Activated CD8-positive, alpha-beta T cell treated with anti-CD3 and anti-CD28 coated beads, Interleukin-2, amount 10 ng/mL, durations not matched to agents 7 days and 5 days (primary cell): ENCODE measurements at regions not wholly inside any gene's neighbourhood (a gene's known extent, or its start where the extent isn't known, plus 50 kb on each side); places are given as distances from the start of the nearest gene placed in this dataset.
"Not testable (repeated sequence)": the region's sequence is repeated elsewhere in the genome, so short reads cannot be mapped to it uniquely, and the experiment has no call there.

Experiments
- ATAC-seq: fragments of 150-1000 bp; cut with Tn5 transposase; one replicate; pipeline ENCODE4 v1.10.0; 2021; ENCODE audit warnings: moderate library complexity
- CTCF ChIA-PET: fragments of 350-600 bp; sonication (Branson Sonifier 250); formaldehyde crosslinking; loops from one replicate; lab custom pipeline; 2021; ENCODE audit warnings: antibody characterized with exemption; lab: Charles Lee
- POLR2A ChIA-PET: fragments of 350-600 bp; sonication (Branson Sonifier 250); formaldehyde crosslinking; loops from one replicate; lab custom pipeline; 2021; ENCODE audit warnings: antibody characterized with exemption; lab: Charles Lee
- DNase-seq: peaks from one replicate; pipeline ENCODE4 v3.0.0-alpha.2; 2020
- H3K27ac Mint-ChIP-seq: one replicate; pipeline ENCODE4 v1.8.0; 2021; ENCODE audit warnings: mild to moderate bottlenecking, mixed read lengths
- H3K27me3 Mint-ChIP-seq: one replicate; pipeline ENCODE4 v1.8.0; 2021; ENCODE audit warnings: low read depth, mixed read lengths
- H3K36me3 Mint-ChIP-seq: one replicate; pipeline ENCODE4 v1.8.0; 2021; ENCODE audit warnings: low read depth, mixed read lengths
- H3K4me1 Mint-ChIP-seq: one replicate; pipeline ENCODE4 v1.8.0; 2021; ENCODE audit warnings: low read depth, mixed read lengths
- H3K4me3 Mint-ChIP-seq: one replicate; pipeline ENCODE4 v1.8.0; 2021; ENCODE audit warnings: mild to moderate bottlenecking, mixed read lengths
- H3K9me3 Mint-ChIP-seq: one replicate; pipeline ENCODE4 v1.8.0; 2022; ENCODE audit warnings: mixed read lengths; ENCODE audit not compliant: insufficient read depth

DNA sequence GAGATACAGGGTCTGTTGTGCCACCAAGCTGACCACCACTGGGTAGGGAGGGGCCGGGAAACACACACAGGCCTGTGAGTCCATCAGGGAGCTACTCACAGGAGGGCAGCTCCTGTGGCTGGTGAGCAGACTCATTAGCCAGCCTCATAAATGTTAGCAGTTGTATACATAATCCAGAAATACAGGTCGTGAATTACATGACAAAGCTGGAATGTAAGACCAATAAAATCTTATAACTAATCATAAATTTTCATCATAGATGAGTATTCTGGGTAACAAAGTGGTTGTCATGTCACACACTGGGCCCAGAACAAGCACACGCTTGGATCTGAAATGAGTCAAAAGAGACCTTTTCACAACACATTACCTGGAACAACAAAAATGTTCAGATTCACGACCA lies 642.6 kb upstream of the AUTS2 start:
- ChIA-PET POLR2A (no interaction called here), CTCF (no interaction called here)
- Mint-ChIP-seq H3K27ac (no peak overlapping the region), H3K4me3 (no peak overlapping the region), H3K9me3 (peaks cover 15% of the 10 kb centered on the region), H3K4me1 (no peaks in the 10 kb centered on the region), H3K36me3 (no peaks in the 10 kb centered on the region), H3K27me3 (no peaks in the 10 kb centered on the region)
- ATAC-seq = no peak
- no peak for DNase-seq

DNA sequence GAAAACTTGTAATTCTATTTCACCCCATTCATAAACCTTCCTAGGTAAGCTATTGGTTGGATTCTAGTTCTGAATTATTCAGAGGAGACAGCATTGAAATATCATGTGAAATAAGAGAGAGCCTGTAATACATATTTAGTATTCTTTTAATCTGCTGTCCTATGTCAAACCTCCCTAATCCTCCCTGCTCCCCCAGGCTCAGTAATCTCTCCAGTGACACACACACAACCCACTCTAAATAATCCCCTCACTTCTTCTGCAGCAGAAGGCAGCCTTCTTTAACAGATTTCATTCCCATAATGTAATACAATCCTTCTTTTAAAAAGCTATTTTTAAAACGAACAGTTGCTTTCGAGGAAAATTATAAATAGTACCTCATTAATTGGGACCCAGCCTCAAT lies 639.7 kb upstream of the AUTS2 start:
- DNase-seq (no peak), ATAC-seq (no peak)
- H3K27me3 Mint-ChIP-seq = no peaks in the 10 kb centered on the region
- ChIA-PET CTCF (no interaction called here), POLR2A (no interaction called here)
- H3K4me1 Mint-ChIP-seq = no peaks in the 10 kb centered on the region
- H3K27ac Mint-ChIP-seq = no peak overlapping the region
- H3K4me3 Mint-ChIP-seq = no peak overlapping the region
- H3K9me3 Mint-ChIP-seq = peaks cover 15% of the 10 kb centered on the region
- H3K36me3 Mint-ChIP-seq = no peaks in the 10 kb centered on the region

DNA sequence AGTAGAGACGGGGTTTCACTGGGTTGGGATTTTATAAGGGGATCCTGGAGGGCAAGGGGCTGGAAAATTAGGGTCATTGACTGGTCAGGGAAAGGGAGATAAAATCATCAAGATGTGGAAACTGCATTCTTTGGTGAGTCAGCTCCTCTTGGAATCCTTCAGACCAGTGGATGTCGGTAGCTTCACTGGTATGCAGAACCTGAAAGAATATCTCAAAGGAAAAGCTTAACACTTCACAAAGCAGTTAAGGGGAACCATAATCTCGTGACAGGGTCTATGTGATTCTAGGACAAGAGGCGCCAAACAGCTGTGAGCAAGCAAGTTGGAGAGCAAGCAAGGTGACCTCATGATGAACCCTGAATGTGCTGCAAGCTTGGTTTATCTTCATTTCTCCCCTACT lies 634.7 kb upstream of the AUTS2 start:
- no peak for ATAC-seq
- Mint-ChIP-seq H3K4me1 (no peaks in the 10 kb centered on the region), H3K36me3 (no peaks in the 10 kb centered on the region), H3K27me3 (no peaks in the 10 kb centered on the region), H3K27ac (no peak overlapping the region), H3K4me3 (no peak overlapping the region), H3K9me3 (peaks cover 5% of the 10 kb centered on the region)
- ChIA-PET POLR2A (no interaction called here), CTCF (no interaction called here)
- DNase-seq = no peak

DNA sequence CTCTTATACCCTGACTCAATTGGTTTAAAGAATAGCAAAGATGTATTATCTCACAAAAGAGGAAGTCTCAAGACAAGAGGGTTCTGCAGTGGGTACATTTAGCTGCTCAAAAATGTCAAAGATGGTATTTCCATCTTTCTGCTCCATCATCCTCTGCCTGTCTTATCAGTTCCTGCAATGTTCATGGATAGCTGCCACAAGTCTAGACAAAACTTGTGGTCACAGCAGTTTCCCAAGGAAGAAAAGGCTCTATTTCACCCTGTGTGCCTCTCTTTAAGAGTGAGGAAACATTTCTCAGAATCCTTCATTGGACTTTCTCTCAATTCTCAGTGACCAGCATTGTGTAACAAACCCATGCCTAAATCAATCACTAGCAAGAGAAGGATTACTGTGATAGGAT lies 634.2 kb upstream of the AUTS2 start:
- DNase-seq (no peak), ATAC-seq (no peak)
- H3K36me3 Mint-ChIP-seq = no peaks in the 10 kb centered on the region
- no peak overlapping the region for H3K4me3 Mint-ChIP-seq
- ChIA-PET CTCF (no interaction called here), POLR2A (no interaction called here)
- H3K4me1 Mint-ChIP-seq = no peaks in the 10 kb centered on the region
- H3K27ac Mint-ChIP-seq = no peak overlapping the region
- H3K27me3 Mint-ChIP-seq = no peaks in the 10 kb centered on the region
- H3K9me3 Mint-ChIP-seq = peaks cover under 1% of the 10 kb centered on the region

DNA sequence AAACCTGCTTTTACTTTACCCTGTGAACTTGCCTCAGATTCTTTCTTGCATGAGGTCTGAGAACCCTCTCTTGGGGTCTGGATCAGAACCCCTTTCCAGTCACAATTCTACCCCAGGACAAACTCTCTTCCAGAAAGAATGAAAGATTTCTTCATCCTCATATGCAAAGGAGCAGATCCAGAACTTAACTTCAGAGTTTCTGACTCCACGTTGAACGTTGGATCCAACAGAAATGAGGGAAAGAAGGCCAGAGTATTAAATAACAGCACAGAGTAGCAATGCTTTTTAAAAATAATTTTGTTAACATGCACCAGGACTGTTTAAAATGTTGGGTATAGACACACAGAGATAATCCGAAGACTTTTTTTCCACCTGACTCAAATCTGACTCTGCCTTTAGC lies 632.9 kb upstream of the AUTS2 start:
- CTCF ChIA-PET = no interaction called here
- ATAC-seq = no peak
- H3K9me3 Mint-ChIP-seq = no peaks in the 10 kb centered on the region

DNA sequence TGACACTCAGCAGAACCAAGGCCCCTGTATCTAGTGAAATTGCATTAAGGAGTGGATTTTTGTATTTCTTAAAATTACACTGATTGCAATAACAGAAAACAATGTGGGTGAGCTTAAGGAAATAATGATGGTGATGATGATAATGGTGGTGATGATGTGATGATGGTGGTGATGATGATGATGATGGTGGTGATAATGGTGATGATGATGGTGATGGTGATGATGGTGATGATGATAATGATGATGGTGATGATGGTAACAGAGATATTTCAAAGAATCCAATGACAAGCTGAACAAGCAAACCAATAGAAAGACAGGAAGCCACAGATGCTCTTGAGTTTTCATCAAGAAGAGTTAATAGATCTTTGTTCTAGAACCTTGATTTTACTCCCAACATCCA lies 630.7 kb upstream of the AUTS2 start:
- H3K4me3 Mint-ChIP-seq = no peak overlapping the region
- H3K36me3 Mint-ChIP-seq = no peaks in the 10 kb centered on the region
- ChIA-PET POLR2A (no interaction called here), CTCF (no interaction called here)
- ATAC-seq = no peak
- DNase-seq = no peak
- no peaks in the 10 kb centered on the region for H3K4me1 Mint-ChIP-seq
- peaks cover 10% of the 10 kb centered on the region for H3K9me3 Mint-ChIP-seq
- no peak overlapping the region for H3K27ac Mint-ChIP-seq
- no peaks in the 10 kb centered on the region for H3K27me3 Mint-ChIP-seq

More for the DNA sequence above, 632.9 kb upstream of the AUTS2 start:
- Mint-ChIP-seq H3K36me3 (no peaks in the 10 kb centered on the region), H3K4me3 (no peak overlapping the region), H3K4me1 (no peaks in the 10 kb centered on the region), H3K27ac (no peak overlapping the region), H3K27me3 (no peaks in the 10 kb centered on the region)
- DNase-seq = no peak
- POLR2A ChIA-PET = no interaction called here

DNA sequence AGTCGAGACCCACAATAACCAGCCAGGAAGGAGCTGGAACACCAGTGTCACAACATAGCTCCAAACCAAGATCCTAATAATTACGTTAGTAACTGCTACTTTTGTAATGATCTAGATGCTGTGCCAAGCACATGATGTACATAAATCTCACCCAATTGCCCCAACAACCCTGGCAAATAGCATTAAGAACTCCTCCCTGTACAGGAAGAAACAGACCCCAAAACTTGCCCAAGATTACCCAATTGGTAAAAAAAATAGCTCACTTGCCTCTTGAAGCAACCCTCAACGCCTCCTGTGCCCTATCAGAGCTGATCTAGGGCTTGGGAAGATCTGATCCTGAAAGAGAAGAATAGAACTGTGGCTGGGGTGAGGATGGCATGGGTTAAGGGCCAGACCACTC lies 628.7 kb upstream of the AUTS2 start:
- Mint-ChIP-seq H3K9me3 (peaks cover 16% of the 10 kb centered on the region), H3K36me3 (no peaks in the 10 kb centered on the region), H3K4me1 (no peaks in the 10 kb centered on the region), H3K27me3 (no peaks in the 10 kb centered on the region), H3K27ac (no peak overlapping the region), H3K4me3 (no peak overlapping the region)
- ChIA-PET CTCF (no interaction called here), POLR2A (no interaction called here)
- ATAC-seq (no peak), DNase-seq (no peak)

DNA sequence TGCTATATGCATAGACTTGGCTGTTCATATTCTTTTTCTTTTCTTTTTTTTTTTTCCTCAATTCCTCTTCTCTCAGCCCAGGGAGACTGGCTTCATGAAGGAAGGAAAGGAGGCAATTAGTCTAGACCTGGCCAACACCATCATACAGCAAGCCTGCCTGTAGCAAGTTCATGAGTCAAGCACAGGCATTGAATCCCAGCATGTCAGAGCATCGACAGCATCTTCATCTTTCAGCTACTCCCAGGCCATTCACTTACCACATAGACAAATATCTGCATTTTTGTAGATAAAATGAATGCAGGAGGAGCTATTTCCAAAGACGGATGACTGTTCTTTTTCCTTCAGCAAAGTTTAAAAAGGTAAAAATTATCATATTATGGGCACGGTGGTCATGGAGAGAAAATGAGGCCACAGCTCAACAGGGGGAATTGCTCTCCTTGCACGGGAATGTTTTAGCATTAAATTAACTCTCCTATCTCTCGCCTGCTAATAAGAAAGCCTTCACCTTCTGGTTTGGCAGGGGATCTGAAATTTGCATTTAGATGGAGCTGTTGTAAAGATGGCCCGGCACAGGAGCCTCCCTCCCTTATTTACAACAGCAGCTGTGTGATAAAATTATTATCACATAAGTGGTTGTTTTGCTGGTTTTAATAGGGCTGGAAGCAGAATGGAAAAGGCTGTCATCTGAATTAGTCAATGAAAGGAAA lies 626.5 kb upstream of the AUTS2 start:
- Mint-ChIP-seq H3K4me3 (no peak overlapping the region), H3K27me3 (no peaks in the 10 kb centered on the region), H3K27ac (no peak overlapping the region), H3K4me1 (no peaks in the 10 kb centered on the region), H3K9me3 (peaks cover 16% of the 10 kb centered on the region), H3K36me3 (no peaks in the 10 kb centered on the region)
- DNase-seq = no peak
- CTCF ChIA-PET = no interaction called here
- no peak for ATAC-seq
- POLR2A ChIA-PET = no interaction called here

DNA sequence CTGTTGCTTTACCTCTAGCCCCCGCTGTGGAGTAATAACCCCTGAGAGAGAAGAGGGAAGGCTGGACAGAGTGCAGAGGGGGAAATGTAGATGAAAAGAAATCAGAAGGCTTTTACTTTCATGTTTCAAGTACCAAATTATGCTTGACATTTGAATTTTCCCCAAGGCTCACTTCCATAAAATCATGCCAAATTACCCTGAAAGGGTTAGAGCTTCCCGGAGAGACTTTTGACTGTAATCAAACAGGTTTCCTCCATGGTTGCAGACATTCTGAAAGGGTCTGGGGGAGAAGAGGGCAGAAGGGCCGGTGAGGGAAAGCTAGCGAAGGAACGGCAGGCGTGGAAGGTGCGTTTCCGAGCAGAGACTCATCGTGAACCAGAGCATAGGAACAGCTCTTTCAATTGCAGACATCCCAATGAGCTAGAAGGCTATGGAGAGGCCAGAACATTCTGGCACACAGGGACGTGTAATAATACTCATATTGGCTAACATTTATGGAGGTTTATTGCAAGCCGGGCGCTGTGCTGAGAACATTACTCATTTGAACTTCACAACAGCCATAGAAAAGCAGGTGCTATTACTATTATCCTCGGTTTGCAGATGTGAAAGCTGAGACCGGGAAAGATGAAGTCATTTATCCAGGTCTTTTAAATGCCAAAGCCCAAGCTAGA lies 620.8 kb upstream of the AUTS2 start:
- H3K27me3 Mint-ChIP-seq = no peaks in the 10 kb centered on the region
- DNase-seq (no peak), ATAC-seq (no peak)
- H3K9me3 Mint-ChIP-seq = peaks cover 21% of the 10 kb centered on the region
- ChIA-PET POLR2A (no interaction called here), CTCF (no interaction called here)
- no peaks in the 10 kb centered on the region for H3K36me3 Mint-ChIP-seq
- H3K27ac Mint-ChIP-seq = no peak overlapping the region
- H3K4me3 Mint-ChIP-seq = no peak overlapping the region
- H3K4me1 Mint-ChIP-seq = no peaks in the 10 kb centered on the region

DNA sequence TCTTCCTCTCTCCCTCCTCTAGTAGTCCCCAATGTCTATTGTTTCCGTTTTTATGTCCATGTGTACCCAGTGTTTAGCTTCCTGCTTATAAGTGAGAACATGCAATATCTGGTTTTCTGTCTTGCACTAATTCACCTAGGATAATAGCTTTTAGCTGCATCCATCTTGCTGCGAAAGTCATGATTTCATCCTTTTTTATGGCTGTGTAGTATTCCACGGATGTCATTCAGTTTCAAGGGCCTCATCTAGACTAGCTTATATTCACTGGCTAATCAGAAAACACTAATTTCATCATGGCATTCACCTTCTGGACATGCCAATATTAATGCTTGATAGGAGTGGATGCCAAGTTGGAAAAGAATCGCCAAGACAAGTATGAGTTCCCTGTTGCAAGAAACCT lies 619.6 kb upstream of the AUTS2 start:
- DNase-seq (no peak), ATAC-seq (no peak)
- Mint-ChIP-seq H3K27me3 (no peaks in the 10 kb centered on the region), H3K36me3 (no peaks in the 10 kb centered on the region), H3K4me3 (no peak overlapping the region), H3K4me1 (no peaks in the 10 kb centered on the region), H3K9me3 (peaks cover 14% of the 10 kb centered on the region), H3K27ac (no peak overlapping the region)
- CTCF ChIA-PET = no interaction called here
- POLR2A ChIA-PET = no interaction called here

DNA sequence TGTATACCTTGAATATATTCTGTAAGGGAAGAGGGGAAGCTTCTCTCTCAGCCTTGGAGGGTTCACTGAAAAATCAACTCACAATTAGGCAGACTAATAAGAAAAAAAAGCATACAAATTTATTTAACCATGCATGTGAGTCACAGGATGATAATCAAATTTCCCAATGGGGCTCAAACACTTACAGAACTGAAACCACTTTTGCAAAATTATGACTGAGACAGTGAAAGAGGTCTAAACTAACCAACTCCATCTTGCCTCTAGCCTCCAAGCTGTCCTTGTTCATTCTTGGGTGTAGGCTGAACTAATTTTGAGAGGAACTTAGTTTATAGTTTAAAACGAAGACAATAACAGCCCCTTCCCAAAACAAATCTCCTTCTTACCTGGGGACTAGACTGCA lies 618.3 kb upstream of the AUTS2 start:
- ATAC-seq (no peak), DNase-seq (no peak)
- Mint-ChIP-seq H3K36me3 (no peaks in the 10 kb centered on the region), H3K4me1 (no peaks in the 10 kb centered on the region), H3K4me3 (no peak overlapping the region), H3K27me3 (no peaks in the 10 kb centered on the region), H3K9me3 (peaks cover 20% of the 10 kb centered on the region), H3K27ac (no peak overlapping the region)
- ChIA-PET POLR2A (no interaction called here), CTCF (no interaction called here)

DNA sequence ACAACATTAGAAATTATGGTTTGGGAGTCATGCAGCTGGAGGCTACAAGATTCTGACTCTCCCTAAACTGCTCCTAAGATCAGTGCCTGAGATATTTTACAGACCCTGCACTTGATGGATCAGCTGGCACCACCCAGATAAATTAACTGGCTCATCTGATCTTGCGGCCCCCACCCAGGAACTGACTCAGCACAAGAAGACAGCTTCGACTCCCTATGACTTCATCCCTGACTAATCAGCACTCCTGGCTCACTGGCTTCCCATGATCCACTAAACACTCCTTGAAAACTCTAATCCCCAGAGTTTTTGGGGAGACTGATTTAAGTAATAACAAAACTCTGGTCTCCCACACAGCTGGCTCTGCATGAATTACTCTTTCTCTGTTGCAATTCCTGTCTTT lies 617.8 kb upstream of the AUTS2 start:
- H3K9me3 Mint-ChIP-seq = peaks cover 20% of the 10 kb centered on the region
- H3K36me3 Mint-ChIP-seq, POLR2A ChIA-PET, H3K4me1 Mint-ChIP-seq, H3K4me3 Mint-ChIP-seq, DNase-seq, H3K27me3 Mint-ChIP-seq, H3K27ac Mint-ChIP-seq, ATAC-seq, CTCF ChIA-PET: not testable (repeated sequence)

DNA sequence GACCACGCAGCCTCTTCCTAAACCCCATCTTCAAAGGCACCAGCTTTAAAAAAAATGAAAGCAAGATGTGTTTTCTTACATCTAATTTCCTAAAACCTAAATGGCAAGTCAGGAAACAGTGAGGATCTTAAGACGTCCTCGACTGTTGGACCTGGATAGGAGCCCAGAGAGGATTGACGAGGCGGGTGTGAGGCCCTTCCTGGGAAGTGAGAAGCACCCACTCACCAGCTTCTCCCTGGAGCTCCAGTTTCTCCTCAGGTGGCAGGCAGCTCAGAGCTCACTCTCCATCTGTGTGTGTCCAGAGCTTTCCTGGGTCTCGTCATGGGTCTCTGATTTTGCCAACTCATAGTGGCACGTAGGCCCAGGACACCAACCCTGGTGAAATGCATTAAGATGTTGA lies 614.0 kb upstream of the AUTS2 start:
- ChIA-PET POLR2A (no interaction called here), CTCF (no interaction called here)
- H3K9me3 Mint-ChIP-seq = peaks cover 15% of the 10 kb centered on the region
- no peaks in the 10 kb centered on the region for H3K36me3 Mint-ChIP-seq
- H3K27ac Mint-ChIP-seq = no peak overlapping the region
- no peak for DNase-seq
- no peaks in the 10 kb centered on the region for H3K4me1 Mint-ChIP-seq
- H3K27me3 Mint-ChIP-seq = no peaks in the 10 kb centered on the region
- ATAC-seq = no peak
- no peak overlapping the region for H3K4me3 Mint-ChIP-seq
